Activated CD4-positive, alpha-beta T cell treated with anti-CD3 and anti-CD28 coated beads for 24 hours (primary cell): ENCODE measurements at regions not wholly inside any gene's neighbourhood (a gene's known extent, or its start where the extent isn't known, plus 50 kb on each side); places are given as distances from the start of the nearest gene placed in this dataset.
"Not testable (repeated sequence)": the region's sequence is repeated elsewhere in the genome, so short reads cannot be mapped to it uniquely, and the experiment has no call there.

ENCODE experiments used
- DNase-seq, 2 donors: peaks; one replicate each; pipeline ENCODE4 v3.0.0-alpha.2; 2020; ENCODE audit warnings: low read depth in 2 of 2

GRCh38 chr13:74298923-74299322 lies 164.7 kb upstream of the KLF12 start:
- DNase-seq, result no peak

DNA sequence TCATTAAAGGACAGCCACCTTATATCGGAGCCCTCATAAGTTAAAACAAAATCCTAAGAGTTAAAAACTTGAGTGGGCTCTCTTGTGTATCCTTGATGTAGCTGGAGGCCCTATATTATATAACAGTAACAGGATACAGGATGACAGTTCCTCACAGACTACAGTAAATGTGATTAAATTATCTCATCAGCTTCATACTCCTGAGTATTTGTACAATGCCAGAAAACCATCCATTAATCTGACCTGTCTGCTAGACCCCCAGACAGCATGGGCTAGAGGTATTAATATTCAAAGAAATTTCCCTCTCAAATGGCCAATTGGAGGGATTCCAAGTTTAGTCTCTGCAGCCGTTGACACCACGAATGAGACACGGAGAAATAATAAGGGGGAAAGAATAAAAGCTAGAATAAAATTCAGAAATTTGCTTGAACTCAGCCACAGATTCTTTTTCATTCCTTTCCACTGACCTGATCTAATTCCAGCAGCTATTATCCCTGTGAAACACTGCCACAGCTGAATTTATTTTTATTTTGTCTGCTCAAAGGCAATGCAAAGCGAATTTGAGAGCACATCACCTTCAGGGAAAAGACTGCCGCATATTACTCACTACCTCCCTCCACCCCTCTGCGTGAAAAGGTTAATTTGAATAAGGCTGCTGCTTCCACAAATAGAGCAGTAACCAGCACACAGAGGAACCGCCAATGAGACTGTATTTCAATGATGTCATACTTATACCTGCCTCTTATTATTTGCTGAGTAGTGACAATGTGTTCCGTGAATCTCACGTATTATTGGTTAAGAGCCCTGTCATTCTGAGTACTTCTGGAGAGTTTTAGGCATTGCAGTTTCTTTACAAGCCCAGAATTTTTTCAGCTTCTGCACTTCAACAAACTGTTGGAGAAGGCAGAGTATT lies 155.9 kb upstream of the KLF12 start:
- peak in 1 of 2 donors; percentile 14 for DNase-seq

DNA sequence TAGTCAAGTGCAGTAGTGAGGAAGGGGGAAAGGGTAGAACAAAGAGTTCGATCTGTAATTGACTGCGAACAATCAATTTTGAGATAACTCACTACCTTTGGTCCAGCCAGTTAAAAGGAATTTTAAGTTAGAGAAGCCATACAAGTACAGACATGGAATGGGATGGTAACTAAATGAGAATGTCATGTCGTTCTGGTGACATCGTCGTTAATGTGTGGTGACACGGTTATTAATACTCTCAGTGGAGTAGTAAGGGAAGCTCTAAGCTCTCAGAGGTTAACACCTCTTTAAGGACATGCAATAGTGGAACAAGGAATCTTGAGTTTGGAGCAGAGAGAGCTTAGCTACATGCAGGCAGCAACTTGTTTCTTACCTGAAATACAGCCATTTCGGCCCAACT lies 154.9 kb upstream of the KLF12 start:
- DNase-seq, result no peak

GRCh38 chr13:74288361-74288911 lies 154.2 kb upstream of the KLF12 start:
- DNase-seq, result no peak

GRCh38 chr13:74287724-74288169 lies 153.5 kb upstream of the KLF12 start:
- peak; percentile 45 to 49 for DNase-seq

DNA sequence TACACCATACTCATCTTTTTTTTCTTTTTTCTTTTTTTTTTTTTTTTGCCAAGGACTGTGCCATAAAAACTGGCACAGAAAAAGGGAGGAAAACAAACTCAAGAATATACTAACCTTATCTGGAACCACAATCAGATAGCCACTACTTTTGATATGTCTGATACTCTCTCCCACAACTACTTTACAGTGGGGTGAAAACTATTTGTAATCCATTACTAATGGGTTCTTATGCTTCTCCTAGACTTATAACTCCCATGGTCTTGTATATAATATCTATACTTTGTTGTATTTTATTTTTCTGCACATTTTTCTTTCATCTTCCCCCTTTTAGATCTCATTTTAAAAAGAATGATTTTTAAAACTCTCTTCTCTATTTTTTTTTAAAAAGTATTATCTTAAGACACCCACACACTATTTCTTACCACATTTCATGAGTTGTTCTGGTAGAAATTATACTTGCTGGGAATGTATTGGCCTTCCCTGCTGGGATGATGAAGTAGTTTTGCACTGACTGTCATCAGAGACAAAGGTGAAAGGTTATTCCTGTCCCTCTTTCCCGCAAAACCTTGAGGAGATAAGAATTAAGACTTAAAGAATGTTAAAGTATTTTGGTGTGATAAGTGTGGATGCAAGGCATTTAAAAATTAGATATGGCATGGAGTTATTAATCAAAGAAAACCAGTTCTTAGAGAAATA lies 146.7 kb upstream of the KLF12 start:
- DNase-seq, result no peak

- DNase-seq, result no peak
These were observed 146.0 kb upstream of the KLF12 start for GRCh38 chr13:74280093-74280794.

DNA sequence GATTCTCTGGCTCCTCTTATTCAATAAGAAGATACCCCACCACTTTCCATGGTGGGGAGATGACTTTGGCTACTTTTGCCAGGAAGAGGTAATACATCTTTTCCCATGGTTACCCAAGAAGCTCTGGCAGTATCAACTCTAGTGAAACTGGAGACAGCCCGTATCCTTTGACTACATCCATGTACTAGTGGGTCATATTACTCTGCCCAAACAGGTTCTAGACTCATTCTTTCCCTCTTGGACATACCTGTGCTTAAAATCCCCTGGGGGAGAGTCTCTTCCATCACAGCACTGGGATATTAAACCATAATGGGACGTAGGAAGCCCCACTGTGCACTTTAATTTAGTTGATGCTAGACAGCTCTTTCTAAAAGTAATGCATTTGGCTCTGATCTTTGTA lies 144.7 kb upstream of the KLF12 start:
- DNase-seq, result no peak

- DNase-seq, result no peak
These were observed 140.7 kb upstream of the KLF12 start for GRCh38 chr13:74274916-74275315.

GRCh38 chr13:74273581-74273980 lies 139.4 kb upstream of the KLF12 start:
- no peak for DNase-seq

DNA sequence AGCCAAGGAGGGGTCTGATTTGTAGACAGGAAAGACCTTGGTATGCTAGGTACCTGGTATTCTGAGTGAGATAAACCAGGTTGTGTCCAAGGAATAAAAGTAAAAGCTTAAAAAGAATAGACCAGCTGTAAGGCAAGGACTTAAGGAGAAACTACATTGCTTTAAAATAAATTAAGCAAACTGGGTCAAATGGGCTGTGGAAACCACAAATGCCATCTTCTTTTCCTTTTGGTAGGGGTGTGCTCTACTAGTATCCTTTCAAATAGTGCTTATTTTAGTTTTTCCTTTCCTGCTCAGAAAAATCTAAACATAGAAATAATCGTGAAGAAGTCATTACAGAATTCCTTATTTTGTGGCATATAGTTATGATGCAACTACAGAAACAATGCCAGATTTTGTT lies 138.6 kb upstream of the KLF12 start:
- no peak for DNase-seq

DNA sequence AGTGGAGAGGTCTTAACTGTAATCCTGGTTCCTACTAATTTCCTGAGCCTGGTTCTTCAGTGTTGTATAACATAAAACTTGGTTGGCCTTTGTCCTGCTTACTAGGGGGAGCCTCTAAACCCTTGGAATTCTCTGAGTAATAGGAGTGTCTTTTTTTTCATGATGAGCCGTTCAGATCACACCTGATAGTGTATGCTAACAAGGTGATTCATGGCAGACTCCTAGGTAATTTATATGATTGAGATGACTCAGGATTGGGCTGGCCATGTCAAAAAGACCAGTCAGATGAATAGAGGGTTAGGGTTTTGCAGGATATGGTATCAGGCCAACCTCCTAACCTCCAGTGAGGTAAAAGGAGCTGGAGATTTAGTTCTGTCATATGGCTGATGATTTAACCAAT lies 135.8 kb upstream of the KLF12 start:
- DNase-seq, result no peak

DNA sequence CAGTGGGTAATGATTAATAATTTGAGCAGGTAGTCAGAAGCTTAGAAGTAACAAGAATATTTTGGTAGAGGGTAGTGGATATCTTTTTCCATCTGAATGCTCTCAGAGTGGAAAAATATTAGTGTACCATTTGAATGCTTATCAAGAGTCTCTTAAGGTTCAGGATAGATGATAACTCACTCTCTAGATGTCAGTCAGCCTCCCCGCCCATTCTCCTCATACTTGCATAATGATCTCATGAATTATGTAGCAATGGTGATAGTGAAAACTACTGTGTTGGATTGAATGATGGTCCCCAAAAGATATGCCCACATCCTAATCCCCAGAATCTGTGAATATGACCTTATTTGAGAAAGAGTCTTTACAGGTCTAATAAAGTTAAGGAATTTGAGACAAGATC lies 132.7 kb upstream of the KLF12 start:
- no peak for DNase-seq

DNA sequence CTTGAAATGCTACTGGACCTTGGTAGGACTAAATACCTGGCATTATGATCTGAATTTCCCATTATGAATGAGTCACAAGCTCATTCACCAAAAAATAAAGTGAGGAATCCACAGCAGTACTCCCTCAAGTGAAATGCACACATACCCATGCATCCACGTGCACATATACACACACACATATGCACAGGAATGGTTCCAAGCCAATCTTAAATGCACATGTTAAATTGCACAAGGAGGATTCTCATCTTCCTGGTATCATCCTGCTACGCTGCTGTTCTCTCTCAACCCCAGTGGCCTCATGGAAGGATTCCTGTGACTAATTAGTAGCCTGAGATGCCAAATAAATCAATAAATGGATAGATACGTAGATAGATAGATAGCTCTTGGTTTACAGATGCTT lies 132.1 kb upstream of the KLF12 start:
- no peak for DNase-seq

DNA sequence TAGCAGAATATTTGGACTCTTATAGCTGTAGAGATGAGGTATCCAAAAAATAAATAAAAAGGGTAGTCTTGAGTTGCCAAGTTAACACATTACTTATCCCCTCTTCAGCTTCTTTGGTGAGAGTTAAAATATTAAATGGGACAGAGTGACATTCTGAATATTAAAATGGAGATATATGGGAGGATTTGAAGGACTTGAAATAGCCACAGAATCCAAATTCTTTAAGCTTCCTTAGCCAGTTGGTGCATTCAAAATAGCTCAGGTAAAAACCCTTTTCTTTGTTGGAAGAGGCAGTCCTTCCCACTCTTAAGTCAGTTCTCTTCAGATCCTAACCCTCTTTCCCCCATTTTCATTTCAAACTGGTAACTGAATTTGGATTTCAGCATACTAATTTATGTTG lies 130.1 kb upstream of the KLF12 start:
- no peak for DNase-seq

GRCh38 chr13:74260420-74260819 lies 126.2 kb upstream of the KLF12 start:
- DNase-seq, result not testable (repeated sequence)

- DNase-seq, result no peak
These were observed 125.4 kb upstream of the KLF12 start for GRCh38 chr13:74259641-74260040.

DNA sequence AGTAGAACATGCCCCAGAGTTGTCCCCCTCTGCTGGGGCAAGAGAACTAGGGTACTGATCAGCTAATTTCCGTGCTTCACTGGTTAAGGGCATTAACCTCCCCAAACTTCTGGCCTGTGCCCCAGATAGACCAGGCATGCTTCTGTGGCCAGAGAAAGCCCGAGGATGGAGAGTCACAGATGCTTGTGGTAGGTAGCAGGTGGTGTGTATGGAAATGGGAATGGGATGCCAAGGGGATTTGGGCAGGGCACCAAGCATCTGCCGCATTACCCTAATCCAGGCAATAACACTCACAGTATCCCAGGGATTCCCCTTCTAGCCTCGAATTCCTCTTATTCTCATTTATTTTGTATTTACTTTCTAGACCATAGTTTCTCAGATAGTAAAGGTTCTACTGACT lies 124.8 kb upstream of the KLF12 start:
- no peak for DNase-seq

DNA sequence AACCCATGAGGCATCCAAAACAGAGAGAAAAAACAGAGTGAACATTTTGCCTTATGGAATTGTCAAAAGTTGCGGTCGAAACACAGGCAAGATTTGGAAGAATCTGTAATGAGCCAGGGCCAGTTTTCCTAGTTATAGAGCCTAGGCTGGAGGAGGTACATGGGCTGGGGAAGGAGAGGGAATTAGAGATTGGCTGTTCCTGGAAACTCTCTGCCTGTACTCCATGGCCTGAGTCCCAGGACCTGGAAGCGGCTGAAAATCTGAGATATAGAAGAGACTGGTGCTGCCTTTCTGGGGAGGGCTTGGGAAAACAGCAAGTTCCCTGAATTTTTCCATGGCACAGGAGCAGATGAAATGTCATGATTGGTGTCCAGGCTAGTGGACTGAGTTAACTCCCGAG lies 122.8 kb upstream of the KLF12 start:
- no peak for DNase-seq

DNA sequence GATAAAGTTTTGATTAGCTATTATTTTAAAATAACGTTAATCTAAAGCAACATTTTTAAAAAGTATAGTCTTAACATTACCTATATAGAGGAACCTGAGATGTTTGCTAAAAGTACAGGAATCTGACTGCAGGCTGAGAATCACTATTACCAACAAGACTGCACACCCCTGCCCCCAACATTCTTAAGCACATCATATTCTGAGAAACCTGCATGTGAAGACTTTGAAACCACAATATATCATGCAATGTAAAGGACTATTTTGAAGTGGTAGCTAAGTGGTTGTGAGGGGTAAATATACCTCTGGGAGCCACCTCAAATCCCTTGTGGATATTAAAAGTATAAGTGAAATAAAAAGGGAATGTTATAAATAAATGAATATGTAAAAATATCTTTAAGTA lies 119.0 kb upstream of the KLF12 start:
- no peak for DNase-seq

- DNase-seq, result no peak
These were observed 117.7 kb upstream of the KLF12 start for GRCh38 chr13:74251778-74252519.
